Tibial nerve (tissue), 4 donors: ENCODE measurements at regions not wholly inside any gene's neighbourhood (a gene's known extent, or its start where the extent isn't known, plus 50 kb on each side); places are given as distances from the start of the nearest gene placed in this dataset.

ENCODE experiments used
- EP300 ChIP-seq, 2 donors: sonication (generic); formaldehyde crosslinking; IDR thresholded peaks; one replicate each; pipeline ENCODE4 v1.6.1; 2017; ENCODE audit warnings: antibody characterized with exemption in 2 of 2, mild to moderate bottlenecking in 1 of 2
- POLR2A ChIP-seq, 2 donors: fragments of 450-650 bp; IDR thresholded peaks; one replicate each; pipeline ENCODE4 v1.6.1; 2017; ENCODE audit warnings: antibody characterized with exemption in 2 of 2, mild to moderate bottlenecking in 2 of 2, moderate library complexity in 2 of 2
- TF ChIP-seq, protein P1 (sequence below), 5 experiments: fragments of 200-600 bp in 3 of 5; fragments of 450-650 bp in 2 of 5; sonication (generic) in 3 of 5; IDR thresholded peaks; one replicate each; pipeline ENCODE4 v1.5.1; 2016 to 2019; ENCODE audit warnings: antibody characterized with exemption in 5 of 5, mild to moderate bottlenecking in 3 of 5, moderate library complexity in 2 of 5

DNA sequence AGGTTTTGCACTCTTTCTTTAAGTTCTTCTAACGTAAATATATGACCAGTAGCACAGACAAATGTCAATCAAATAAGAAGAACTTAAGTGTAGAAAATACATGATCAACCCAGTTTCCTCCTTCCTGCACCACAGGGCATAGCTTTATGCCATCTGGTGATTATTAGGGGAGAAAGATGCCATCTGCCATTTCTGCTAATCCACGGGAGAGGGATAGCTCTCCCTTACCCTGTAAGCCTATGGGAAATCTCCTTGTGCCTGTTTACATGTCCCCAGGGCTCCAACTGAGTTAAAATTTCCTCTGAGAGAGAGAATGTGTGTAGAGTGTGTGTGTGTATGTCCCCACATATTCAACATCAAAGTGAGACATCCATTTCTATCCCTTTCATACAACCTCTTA, 135.9 kb downstream of the RSL24D1 start:
- TF ChIP-seq, protein P1, sequence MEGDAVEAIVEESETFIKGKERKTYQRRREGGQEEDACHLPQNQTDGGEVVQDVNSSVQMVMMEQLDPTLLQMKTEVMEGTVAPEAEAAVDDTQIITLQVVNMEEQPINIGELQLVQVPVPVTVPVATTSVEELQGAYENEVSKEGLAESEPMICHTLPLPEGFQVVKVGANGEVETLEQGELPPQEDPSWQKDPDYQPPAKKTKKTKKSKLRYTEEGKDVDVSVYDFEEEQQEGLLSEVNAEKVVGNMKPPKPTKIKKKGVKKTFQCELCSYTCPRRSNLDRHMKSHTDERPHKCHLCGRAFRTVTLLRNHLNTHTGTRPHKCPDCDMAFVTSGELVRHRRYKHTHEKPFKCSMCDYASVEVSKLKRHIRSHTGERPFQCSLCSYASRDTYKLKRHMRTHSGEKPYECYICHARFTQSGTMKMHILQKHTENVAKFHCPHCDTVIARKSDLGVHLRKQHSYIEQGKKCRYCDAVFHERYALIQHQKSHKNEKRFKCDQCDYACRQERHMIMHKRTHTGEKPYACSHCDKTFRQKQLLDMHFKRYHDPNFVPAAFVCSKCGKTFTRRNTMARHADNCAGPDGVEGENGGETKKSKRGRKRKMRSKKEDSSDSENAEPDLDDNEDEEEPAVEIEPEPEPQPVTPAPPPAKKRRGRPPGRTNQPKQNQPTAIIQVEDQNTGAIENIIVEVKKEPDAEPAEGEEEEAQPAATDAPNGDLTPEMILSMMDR (IDR thresholded peaks at IDR 0.05) = no peak
- TF ChIP-seq POLR2A (IDR thresholded peaks at IDR 0.05) (no peak), EP300 (IDR thresholded peaks at IDR 0.05) (no peak)
